Gastroesophageal sphincter (tissue), 4 donors: ENCODE measurements at regions not wholly inside any gene's neighbourhood (a gene's known extent, or its start where the extent isn't known, plus 50 kb on each side); places are given as distances from the start of the nearest gene placed in this dataset.

Experiments used
- ATAC-seq: fragments of 150-250 bp; one replicate; pipeline ENCODE4 v1.9.1; 2016; ENCODE audit warnings: mild to moderate bottlenecking, moderate library complexity
- H3K27ac ChIP-seq, 4 donors: fragments of 200-600 bp; sonication (generic) in 3 of 4; 1 replicate in 3 of 4; 2 replicates in 1 of 4; pipeline ENCODE4 v1.5.1; 2016 to 2019
- H3K27me3 ChIP-seq: fragments of 200-600 bp; sonication (generic); one replicate; pipeline ENCODE4 v1.5.1; 2019
- H3K36me3 ChIP-seq, 2 donors: fragments of 200-600 bp; sonication (generic); one replicate each; pipeline ENCODE4 v1.5.1; 2019; ENCODE audit warnings: control low read depth in 1 of 2
- H3K4me1 ChIP-seq, 3 donors: fragments of 200-600 bp; sonication (generic); 1 replicate in 2 of 3; 2 replicates in 1 of 3; pipeline ENCODE4 v1.5.1; 2016 to 2019; ENCODE audit warnings: control low read depth in 2 of 3
- H3K4me3 ChIP-seq, 2 donors: fragments of 200-600 bp; sonication (generic); one replicate each; pipeline ENCODE4 v1.5.1; 2019; ENCODE audit warnings: mild to moderate bottlenecking in 1 of 2, moderate library complexity in 1 of 2
- H3K9me3 ChIP-seq, 3 donors: fragments of 200-600 bp; sonication (generic); one replicate each; pipeline ENCODE4 v1.5.1; 2017 to 2019; ENCODE audit warnings: control low read depth in 2 of 3
- CTCF ChIP-seq, 4 experiments: fragments of 200-600 bp in 2 of 4; fragments of 450-650 bp in 2 of 4; sonication (generic) in 1 of 4; IDR thresholded peaks; one replicate each; pipeline ENCODE4 v1.5.1; 2017 to 2019; ENCODE audit warnings: antibody characterized with exemption in 4 of 4, mild to moderate bottlenecking in 2 of 4, moderate library complexity in 2 of 4
- EP300 ChIP-seq: sonication (generic); formaldehyde crosslinking; IDR thresholded peaks from one replicate; pipeline ENCODE4 v1.6.1; 2017; ENCODE audit warnings: antibody characterized with exemption, mild to moderate bottlenecking
- POLR2A ChIP-seq, 2 donors: fragments of 450-650 bp; IDR thresholded peaks; one replicate each; pipeline ENCODE4 v1.6.1; 2017; ENCODE audit warnings: antibody characterized with exemption in 2 of 2, mild to moderate bottlenecking in 2 of 2, moderate library complexity in 1 of 2
- POLR2AphosphoS5 ChIP-seq: sonication (generic); formaldehyde crosslinking; IDR thresholded peaks from one replicate; pipeline ENCODE4 v1.6.1; 2017; ENCODE audit warnings: antibody characterized with exemption
- WGBS, 2 donors: methylation state at CpG; one replicate each; pipeline ENCODE4 v1.1.5; 2018; ENCODE audit warnings: low coverage in 1 of 2; 5-methylcytosine and 5-hydroxymethylcytosine counted together

- 54 to 76% methylated on average over 1 to 3 of the region's 3 CpGs for whole genome bisulfite sequencing, 2 donors
- ATAC-seq: no peak
Observed at GRCh38 chr3:106210923-106211322, 342.1 kb upstream of the CBLB start.

GRCh38 chr3:106212665-106213222, 343.9 kb upstream of the CBLB start:
- no peak for TF ChIP-seq POLR2AphosphoS5
- no peak for TF ChIP-seq POLR2A (IDR thresholded peaks at IDR 0.05)
- no peak for TF ChIP-seq CTCF (IDR thresholded peaks at IDR 0.05)
- no peak for TF ChIP-seq EP300
- no peaks in the 10 kb centered on the region for H3K27me3 ChIP-seq
- H3K4me1 ChIP-seq: no peaks in the 10 kb centered on the region
- no peak overlapping the region for H3K27ac ChIP-seq
- WGBS, 2 donors: 95% methylated on average over 1 of the region's 1 CpG; no CpG with 5 or more reads in 1 of the 2 donors
- no peak for ATAC-seq
- no peak overlapping the region for H3K4me3 ChIP-seq
- H3K36me3 ChIP-seq: no peaks in the 10 kb centered on the region
- no peaks in the 10 kb centered on the region for H3K9me3 ChIP-seq

More at GRCh38 chr3:106210923-106211322, 342.1 kb upstream of the CBLB start:
- no peak for TF ChIP-seq POLR2AphosphoS5
- Histone ChIP-seq H3K27ac (no peak overlapping the region), H3K4me1 (no peaks in the 10 kb centered on the region), H3K9me3 (no peaks in the 10 kb centered on the region), H3K36me3 (no peaks in the 10 kb centered on the region), H3K27me3 (no peaks in the 10 kb centered on the region), H3K4me3 (no peak overlapping the region)

- H3K36me3 ChIP-seq: no peaks in the 10 kb centered on the region
- no peaks in the 10 kb centered on the region for H3K4me1 ChIP-seq
- H3K9me3 ChIP-seq: peaks cover 0 to under 1% (median 0%) of the 10 kb centered on the region in 3 donors
- TF ChIP-seq EP300: no peak
- TF ChIP-seq POLR2AphosphoS5: no peak
- TF ChIP-seq CTCF (IDR thresholded peaks at IDR 0.05): no peak
- no peak for TF ChIP-seq POLR2A (IDR thresholded peaks at IDR 0.05)
- WGBS, 2 donors: 93 to 100% methylated on average over 3 to 4 of the region's 4 CpGs
- H3K27ac ChIP-seq: no peak overlapping the region
- no peak for ATAC-seq
- H3K4me3 ChIP-seq: no peak overlapping the region
- H3K27me3 ChIP-seq: no peaks in the 10 kb centered on the region
Observed at GRCh38 chr3:106213954-106214353, 345.1 kb upstream of the CBLB start.

GRCh38 chr3:106214641-106215040, 345.8 kb upstream of the CBLB start:
- no peak overlapping the region for H3K27ac ChIP-seq
- H3K9me3 ChIP-seq: peaks cover 0 to 8% (median 0%) of the 10 kb centered on the region in 3 donors
- H3K36me3 ChIP-seq: no peaks in the 10 kb centered on the region
- no peak for TF ChIP-seq POLR2AphosphoS5
- no peak for TF ChIP-seq EP300
- no peak for TF ChIP-seq POLR2A (IDR thresholded peaks at IDR 0.05)
- no peak for TF ChIP-seq CTCF (IDR thresholded peaks at IDR 0.05)
- H3K4me1 ChIP-seq: no peaks in the 10 kb centered on the region
- 56 to 65% methylated on average over 4 of the region's 4 CpGs for WGBS, 2 donors
- H3K27me3 ChIP-seq: no peaks in the 10 kb centered on the region
- H3K4me3 ChIP-seq: no peak overlapping the region
- no peak for ATAC-seq

- TF ChIP-seq CTCF (IDR thresholded peaks at IDR 0.05) (no peak), POLR2AphosphoS5 (no peak), EP300 (no peak), POLR2A (IDR thresholded peaks at IDR 0.05) (no peak)
- Histone ChIP-seq H3K9me3 (peaks cover 0 to 12% (median 0%) of the 10 kb centered on the region in 3 donors), H3K4me1 (no peaks in the 10 kb centered on the region), H3K36me3 (no peaks in the 10 kb centered on the region), H3K27ac (no peak overlapping the region), H3K27me3 (no peaks in the 10 kb centered on the region), H3K4me3 (no peak overlapping the region)
- 100% methylated on average over 1 of the region's 1 CpG for WGBS, 2 donors
- no peak for ATAC-seq
Observed at GRCh38 chr3:106215047-106215446, 346.2 kb upstream of the CBLB start.
